ENCODE measurements at regions not wholly inside any gene's neighbourhood (a gene's known extent, or its start where the extent isn't known, plus 50 kb on each side); places are given as distances from the start of the nearest gene placed in this dataset.

- no peak for TF ChIP-seq CTCF (IDR thresholded peaks at IDR 0.05; ENCODE audit: unreplicated experiment)
- Mint-ChIP-seq H3K9me3 (ENCODE audit: unreplicated experiment) (no peaks in the 10 kb centered on the region), H3K36me3 (ENCODE audit: low read depth, unreplicated experiment) (no peaks in the 10 kb centered on the region), H3K27me3 (ENCODE audit: unreplicated experiment) (no peaks in the 10 kb centered on the region), H3K27ac (ENCODE audit: unreplicated experiment) (no peak overlapping the region), H3K4me3 (ENCODE audit: unreplicated experiment) (no peak overlapping the region), H3K4me1 (ENCODE audit: unreplicated experiment) (no peaks in the 10 kb centered on the region)
- DNase-seq (ENCODE audit: low spot score) = no peak
Measured at GRCh38 chr5:152864991-152865390, 459.9 kb upstream of the NMUR2 start.

- H3K27me3 Mint-ChIP-seq (ENCODE audit: unreplicated experiment) = no peaks in the 10 kb centered on the region
- no peaks in the 10 kb centered on the region for H3K4me1 Mint-ChIP-seq (ENCODE audit: unreplicated experiment)
- no peak overlapping the region for H3K4me3 Mint-ChIP-seq (ENCODE audit: unreplicated experiment)
- no peak overlapping the region for H3K27ac Mint-ChIP-seq (ENCODE audit: unreplicated experiment)
- H3K9me3 Mint-ChIP-seq (ENCODE audit: unreplicated experiment) = no peaks in the 10 kb centered on the region
- no peak for TF ChIP-seq CTCF (IDR thresholded peaks at IDR 0.05; ENCODE audit: unreplicated experiment)
- no peak for DNase-seq (ENCODE audit: low spot score)
- no peaks in the 10 kb centered on the region for H3K36me3 Mint-ChIP-seq (ENCODE audit: low read depth, unreplicated experiment)
Measured at GRCh38 chr5:152869971-152870370, 464.9 kb upstream of the NMUR2 start.

- Mint-ChIP-seq H3K27ac (ENCODE audit: unreplicated experiment) (no peak overlapping the region), H3K36me3 (ENCODE audit: low read depth, unreplicated experiment) (no peaks in the 10 kb centered on the region), H3K4me1 (ENCODE audit: unreplicated experiment) (no peaks in the 10 kb centered on the region), H3K4me3 (ENCODE audit: unreplicated experiment) (no peak overlapping the region), H3K9me3 (ENCODE audit: unreplicated experiment) (no peaks in the 10 kb centered on the region), H3K27me3 (ENCODE audit: unreplicated experiment) (peaks cover 1% of the 10 kb centered on the region)
- DNase-seq (ENCODE audit: low spot score) = no peak
- TF ChIP-seq CTCF (IDR thresholded peaks at IDR 0.05; ENCODE audit: unreplicated experiment) = no peak
Measured at GRCh38 chr5:152882621-152883020, 477.5 kb upstream of the NMUR2 start.

GRCh38 chr5:152883066-152883775 is 478.1 kb upstream of the NMUR2 start:
- DNase-seq (ENCODE audit: low spot score) = no peak
- Mint-ChIP-seq H3K4me1 (ENCODE audit: unreplicated experiment) (no peaks in the 10 kb centered on the region), H3K27ac (ENCODE audit: unreplicated experiment) (no peak overlapping the region), H3K27me3 (ENCODE audit: unreplicated experiment) (peaks cover 1% of the 10 kb centered on the region), H3K4me3 (ENCODE audit: unreplicated experiment) (no peak overlapping the region), H3K36me3 (ENCODE audit: low read depth, unreplicated experiment) (no peaks in the 10 kb centered on the region), H3K9me3 (ENCODE audit: unreplicated experiment) (no peaks in the 10 kb centered on the region)
- TF ChIP-seq CTCF (IDR thresholded peaks at IDR 0.05; ENCODE audit: unreplicated experiment) = no peak

GRCh38 chr5:152884006-152884405 is 478.9 kb upstream of the NMUR2 start:
- H3K27ac Mint-ChIP-seq (ENCODE audit: unreplicated experiment) = no peak overlapping the region
- H3K27me3 Mint-ChIP-seq (ENCODE audit: unreplicated experiment) = peaks cover 1% of the 10 kb centered on the region
- H3K4me3 Mint-ChIP-seq (ENCODE audit: unreplicated experiment) = no peak overlapping the region
- H3K9me3 Mint-ChIP-seq (ENCODE audit: unreplicated experiment) = no peaks in the 10 kb centered on the region
- TF ChIP-seq CTCF (IDR thresholded peaks at IDR 0.05; ENCODE audit: unreplicated experiment) = no peak
- no peaks in the 10 kb centered on the region for H3K36me3 Mint-ChIP-seq (ENCODE audit: low read depth, unreplicated experiment)
- no peak for DNase-seq (ENCODE audit: low spot score)
- no peaks in the 10 kb centered on the region for H3K4me1 Mint-ChIP-seq (ENCODE audit: unreplicated experiment)
